ENCODE measurements at regions not wholly inside any gene's neighbourhood (a gene's known extent, or its start where the extent isn't known, plus 50 kb on each side); places are given as distances from the start of the nearest gene placed in this dataset.

GRCh38 chr7:114084002-114084471 is 165.2 kb upstream of the PPP1R3A start:
- TF ChIP-seq EP300 (IDR thresholded peaks at IDR 0.05; ENCODE audit: borderline replicate concordance): no peak
- no peak for TF ChIP-seq MAX (IDR thresholded peaks at IDR 0.05)
- no peak for TF ChIP-seq ZBTB7A (IDR thresholded peaks at IDR 0.05; ENCODE audit: low read depth)
- TF ChIP-seq REST (IDR thresholded peaks at IDR 0.05; ENCODE audit: low read depth): no peak
- TF ChIP-seq TAF1 (IDR thresholded peaks at IDR 0.05; ENCODE audit: low read depth): no peak
- TF ChIP-seq YY1 (IDR thresholded peaks at IDR 0.05; ENCODE audit: low read depth): no peak
- no peak for TF ChIP-seq EGR1 (IDR thresholded peaks at IDR 0.05)
- no peak for TF ChIP-seq TEAD4 (IDR thresholded peaks at IDR 0.05)
- no peak for TF ChIP-seq CEBPB (IDR thresholded peaks at IDR 0.05)
- TF ChIP-seq RAD21 (IDR thresholded peaks at IDR 0.05; ENCODE audit: low read depth): no peak
- no peak for TF ChIP-seq FOXM1 (IDR thresholded peaks at IDR 0.05; ENCODE audit: borderline replicate concordance, low read depth)
- no peak for TF ChIP-seq CREB1 (IDR thresholded peaks at IDR 0.05; ENCODE audit: low read depth)
- TF ChIP-seq TCF12 (IDR thresholded peaks at IDR 0.05; ENCODE audit: low read depth): no peak

Data from Ishikawa (cell line).